K562 (cell line): ENCODE measurements at regions not wholly inside any gene's neighbourhood (a gene's known extent, or its start where the extent isn't known, plus 50 kb on each side); places are given as distances from the start of the nearest gene placed in this dataset.

Experiments
- ATAC-seq: fragments of 200-7000 bp; cut with Tn5 transposase; 3 replicates; pipeline ENCODE4 v1.9.1; 2020; ENCODE audit warnings: moderate library complexity
- BruUV-seq: library from RNA; stranded (reverse); fragments of 400-500 nt; replicated peaks from 2 replicates; lab custom pipeline; 2021; lab: Mats Ljungman, UMichigan
- CTCF ChIA-PET: fragments of 300-600 bp; formaldehyde crosslinking; extraction: SDS; loops from one replicate; lab custom pipeline; 2021; ENCODE audit warnings: low intra/inter-chr PET ratio; lab: Yijun Ruan, JAX
- POLR2A ChIA-PET: fragments of 300-600, 350-650 bp; sonication (Branson Sonifier 250); formaldehyde crosslinking; extraction: SDS; loops from one replicate; lab custom pipeline; 2021; ENCODE audit warnings: antibody characterized with exemption, inconsistent platforms; lab: Yijun Ruan, JAX
- DNase-seq, 4 experiments: peaks; one replicate each; pipeline versions ENCODE4 v3.0.0 to v3.0.0-alpha.2; 2011 to 2018; ENCODE audit warnings: low spot score in 3 of 4, mixed read lengths in 3 of 4; ENCODE audit errors: extremely low read depth in 1 of 4
- FAIRE-seq: peaks from 2 replicates; lab custom pipeline; 2011; peaks lifted over from hg19 to GRCh38; lab: Jason Lieb, UNC
- H2AFZ ChIP-seq: 2 replicates; pipeline ENCODE4 v1.6.0; 2011; ENCODE audit warnings: low read depth, low read length, control low read depth, inconsistent platforms
- H3K27ac ChIP-seq: fragments of 200-600 bp; 3 replicates; pipeline ENCODE4 v1.8.0; 2011; ENCODE audit warnings: low read depth, mild to moderate bottlenecking, control low read depth, inconsistent platforms, low read length, moderate library complexity, mixed read lengths; ENCODE audit errors: extremely low read depth
- H3K27me3 ChIP-seq, 2 experiments: fragments of 300-600 bp in 1 of 2; 2 replicates in 1 of 2; 3 replicates in 1 of 2; pipeline versions ENCODE4 v1.6.0 to v1.8.0; 2011; ENCODE audit warnings: inconsistent platforms in 2 of 2, low read length in 2 of 2, mild to moderate bottlenecking in 1 of 2, mixed read lengths in 1 of 2, moderate library complexity in 1 of 2; ENCODE audit not compliant: control insufficient read depth in 2 of 2, insufficient read depth in 2 of 2
- H3K36me3 ChIP-seq: fragments of 300-600 bp; 3 replicates; pipeline ENCODE4 v1.8.0; 2011; ENCODE audit warnings: mild to moderate bottlenecking, low read length, inconsistent platforms; ENCODE audit not compliant: control insufficient read depth, insufficient read depth
- H3K4me1 ChIP-seq, 2 experiments: fragments of 200-600 bp in 1 of 2; replicated peaks in 1 of 2; 2 replicates in 1 of 2; 3 replicates in 1 of 2; pipeline versions ENCODE4 v1.5.1 to v1.8.0; 2011; ENCODE audit warnings: inconsistent platforms in 2 of 2, low read length in 2 of 2, mild to moderate bottlenecking in 1 of 2, mixed read lengths in 1 of 2, moderate library complexity in 1 of 2; ENCODE audit not compliant: control insufficient read depth in 2 of 2, insufficient read depth in 2 of 2
- H3K4me2 ChIP-seq: 2 replicates; pipeline ENCODE4 v1.6.1; 2011; ENCODE audit warnings: low read length, control low read depth, inconsistent platforms, mixed read lengths; ENCODE audit not compliant: insufficient read depth
- H3K4me3 ChIP-seq: fragments of 200-600 bp; sonication (generic), shearing (Covaris generic); 2 replicates; pipeline ENCODE4 v1.5.1; 2016; ENCODE audit warnings: control low read depth, inconsistent platforms
- H3K79me2 ChIP-seq: fragments of 200-600 bp; 3 replicates; pipeline ENCODE4 v1.8.0; 2011; ENCODE audit warnings: low read length, inconsistent platforms; ENCODE audit not compliant: control insufficient read depth, insufficient read depth
- H3K9ac ChIP-seq, 2 experiments: 2 replicates each; pipeline versions ENCODE4 v1.6.0 to v1.6.1; 2011; ENCODE audit warnings: low read depth in 2 of 2, low read length in 2 of 2, control low read depth in 1 of 2, inconsistent platforms in 1 of 2, mild to moderate bottlenecking in 1 of 2, mixed read lengths in 1 of 2; ENCODE audit not compliant: insufficient read depth in 1 of 2
- H3K9me1 ChIP-seq: one replicate; pipeline ENCODE4 v1.6.0; 2011; ENCODE audit warnings: inconsistent platforms, mild to moderate bottlenecking, low read length, moderate library complexity; ENCODE audit not compliant: control insufficient read depth, insufficient read depth
- H3K9me3 ChIP-seq: replicated peaks from 2 replicates; pipeline ENCODE4 v1.5.1; 2011; ENCODE audit warnings: low read depth, low read length, inconsistent platforms; ENCODE audit not compliant: control insufficient read depth, insufficient read depth
- H4K20me1 ChIP-seq: replicated peaks from 2 replicates; pipeline ENCODE4 v1.6.1; 2011; ENCODE audit warnings: low read length, inconsistent platforms, mixed read lengths; ENCODE audit not compliant: control insufficient read depth, insufficient read depth
- CCAR2 ChIP-seq: fragments of 200-400 bp; formaldehyde crosslinking; IDR thresholded peaks from 2 replicates; pipeline ENCODE4 v1.6.1; 2017; ENCODE audit warnings: mild to moderate bottlenecking, low read depth, low read length
- HDAC8 ChIP-seq: fragments of 450-650 bp; IDR thresholded peaks from 2 replicates; pipeline ENCODE4 v1.6.1; 2016; ENCODE audit warnings: mild to moderate bottlenecking, missing genetic modification characterization, moderate library complexity, missing compliant biosample characterization
- MTA1 ChIP-seq: fragments of 450-650 bp; IDR thresholded peaks from 2 replicates; pipeline ENCODE4 v1.6.1; 2017; ENCODE audit warnings: borderline replicate concordance
- RAD21 ChIP-seq, 2 experiments: fragments of 250-450 bp in 1 of 2; fragments of 450-650 bp in 1 of 2; sonication (Bioruptor Pico) in 1 of 2; formaldehyde crosslinking in 1 of 2; IDR thresholded peaks in 1 of 2; conservative IDR thresholded peaks in 1 of 2; 2 replicates each; pipeline versions ENCODE4 v1.4.0 to v1.8.0; 2020 to 2022; ENCODE audit warnings: mild to moderate bottlenecking in 2 of 2, moderate library complexity in 1 of 2
- ZNF197 ChIP-seq: fragments of 200-800 bp; sonication (Bioruptor generic); IDR thresholded peaks from 2 replicates; pipeline ENCODE4 v1.6.1; 2016; ENCODE audit warnings: low read depth, missing genetic modification characterization, missing compliant biosample characterization
- WGBS: fragments of 100-300 bp; shearing (Covaris generic); methylation state at CpG from one replicate; pipeline ENCODE4 v1.1.6; 2016; ENCODE audit warnings: low coverage, mixed read lengths; ENCODE audit not compliant: insufficient coverage; ENCODE audit errors: missing lambda C conversion rate; 5-methylcytosine and 5-hydroxymethylcytosine counted together
- in situ Hi-C: fragments of 300-500 bp; cut with MboI; formaldehyde crosslinking; loops from 4 replicates; pipeline ENCODE4 v1.15.0; 2018; ENCODE audit warnings: inconsistent platforms, mixed read lengths
- intact Hi-C: fragments of 100-400 bp; cut with micrococcal nuclease; formaldehyde crosslinking; loops from 2 replicates; pipeline ENCODE4 v1.14.2; 2022
- TF ChIP-seq, protein P1 (sequence below), 3 experiments: IDR thresholded peaks in 2 of 3; conservative IDR thresholded peaks in 1 of 3; 2 replicates each; pipeline ENCODE4 v1.5.1; 2011 to 2012; ENCODE audit warnings: low read length in 3 of 3, mild to moderate bottlenecking in 3 of 3, control low read depth in 2 of 3, improper control_type of control experiment in 1 of 3, inconsistent platforms in 1 of 3, low read depth in 1 of 3, mixed read lengths in 1 of 3, moderate library complexity in 1 of 3; ENCODE audit not compliant: insufficient read depth in 2 of 3

DNA sequence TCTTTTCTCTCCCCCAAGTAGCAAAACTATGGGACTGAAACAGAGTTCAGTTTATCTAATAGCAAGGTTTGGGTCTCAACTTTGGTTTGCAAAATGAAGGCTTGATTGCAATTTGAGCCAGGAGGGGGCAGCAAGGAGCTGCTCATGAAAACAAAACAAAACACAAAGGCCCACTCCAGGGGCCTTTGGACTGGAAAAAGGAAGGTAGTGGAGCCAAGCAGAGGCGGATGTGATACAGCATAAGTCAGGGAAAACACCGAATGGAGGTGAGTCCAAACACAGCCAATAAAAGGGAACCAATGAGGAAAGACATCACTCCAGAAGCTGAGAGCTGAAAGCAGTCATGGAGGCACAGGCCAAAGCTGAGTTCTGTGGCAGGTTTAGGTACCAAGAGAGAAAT is 799.7 kb upstream of the ACVR2A start:
- Histone ChIP-seq H3K4me1 (no peaks in the 10 kb centered on the region), H3K79me2 (no peaks in the 10 kb centered on the region), H3K27me3 (no peaks in the 10 kb centered on the region), H3K36me3 (no peaks in the 10 kb centered on the region), H3K9me3 (no peaks in the 10 kb centered on the region), H3K27ac (no peak overlapping the region), H3K9me1 (no peaks in the 10 kb centered on the region), H4K20me1 (no peaks in the 10 kb centered on the region)
- FAIRE-seq, result no peak
- TF ChIP-seq HDAC8 (tag) (no peak), MTA1 (no peak), RAD21 (CRISPR knock-in tag; conservative IDR thresholded peaks at IDR 0.05 in 1 of 2, IDR thresholded peaks at IDR 0.05 in 1 of 2) (peak in 1 of 2 experiments; percentile 34; a peak in 2 of 4 replicates), CCAR2 (no peak), ZNF197 (CRISPR knock-in tag) (no peak)
- TF ChIP-seq, protein P1, sequence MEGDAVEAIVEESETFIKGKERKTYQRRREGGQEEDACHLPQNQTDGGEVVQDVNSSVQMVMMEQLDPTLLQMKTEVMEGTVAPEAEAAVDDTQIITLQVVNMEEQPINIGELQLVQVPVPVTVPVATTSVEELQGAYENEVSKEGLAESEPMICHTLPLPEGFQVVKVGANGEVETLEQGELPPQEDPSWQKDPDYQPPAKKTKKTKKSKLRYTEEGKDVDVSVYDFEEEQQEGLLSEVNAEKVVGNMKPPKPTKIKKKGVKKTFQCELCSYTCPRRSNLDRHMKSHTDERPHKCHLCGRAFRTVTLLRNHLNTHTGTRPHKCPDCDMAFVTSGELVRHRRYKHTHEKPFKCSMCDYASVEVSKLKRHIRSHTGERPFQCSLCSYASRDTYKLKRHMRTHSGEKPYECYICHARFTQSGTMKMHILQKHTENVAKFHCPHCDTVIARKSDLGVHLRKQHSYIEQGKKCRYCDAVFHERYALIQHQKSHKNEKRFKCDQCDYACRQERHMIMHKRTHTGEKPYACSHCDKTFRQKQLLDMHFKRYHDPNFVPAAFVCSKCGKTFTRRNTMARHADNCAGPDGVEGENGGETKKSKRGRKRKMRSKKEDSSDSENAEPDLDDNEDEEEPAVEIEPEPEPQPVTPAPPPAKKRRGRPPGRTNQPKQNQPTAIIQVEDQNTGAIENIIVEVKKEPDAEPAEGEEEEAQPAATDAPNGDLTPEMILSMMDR (IDR thresholded peaks at IDR 0.05 in 2 of 3, conservative IDR thresholded peaks at IDR 0.05 in 1 of 3; ENCODE audit: insufficient read depth in 2 of 3, low read depth in 1 of 3, low read length in 3 of 3), result peak in 2 of 3 experiments; percentile 31 to 38; a peak in 3 of 6 replicates
- TF ChIP-seq, all 486 proteins: peak for 2
- POLR2A ChIA-PET, result no interaction called here
- Histone ChIP-seq H3K4me3 (no peak overlapping the region), H3K4me2 (no peak overlapping the region), H2AFZ (no peak overlapping the region), H3K9ac (no peak overlapping the region)
- intact Hi-C loops (loop anchor here (2.0 kb wide), 1 partner anchor 866 kb away; no protein-coding TSS in a partner anchor), in situ Hi-C loops (loop anchor here (25.0 kb wide), 1 partner anchor 842 kb away; no protein-coding TSS in a partner anchor)
- WGBS, result 0% methylated on average over 2 of the region's 2 CpGs
- DNase-seq (peak in 2 of 4 experiments; percentile 8 to 10), ATAC-seq (no peak)
- CTCF ChIA-PET, result no interaction called here
- BruUV-seq, result no TSS peak
